GM12864 (cell line): ENCODE measurements at regions not wholly inside any gene's neighbourhood (a gene's known extent, or its start where the extent isn't known, plus 50 kb on each side); places are given as distances from the start of the nearest gene placed in this dataset.

ENCODE experiments used
- DNase-seq: peaks from one replicate; pipeline ENCODE4 v3.0.0-alpha.2; 2011; ENCODE audit warnings: low read depth
- H3K4me3 ChIP-seq: 2 replicates; pipeline ENCODE4 v1.5.1; 2011; ENCODE audit warnings: mild to moderate bottlenecking, low read depth, low read length, control low read depth
- TF ChIP-seq, protein P1 (sequence below): IDR thresholded peaks from 2 replicates; pipeline ENCODE4 v1.5.1; 2011; ENCODE audit warnings: low read depth, mild to moderate bottlenecking, moderate library complexity, low read length, control low read depth, inconsistent platforms; ENCODE audit errors: missing control alignments

DNA sequence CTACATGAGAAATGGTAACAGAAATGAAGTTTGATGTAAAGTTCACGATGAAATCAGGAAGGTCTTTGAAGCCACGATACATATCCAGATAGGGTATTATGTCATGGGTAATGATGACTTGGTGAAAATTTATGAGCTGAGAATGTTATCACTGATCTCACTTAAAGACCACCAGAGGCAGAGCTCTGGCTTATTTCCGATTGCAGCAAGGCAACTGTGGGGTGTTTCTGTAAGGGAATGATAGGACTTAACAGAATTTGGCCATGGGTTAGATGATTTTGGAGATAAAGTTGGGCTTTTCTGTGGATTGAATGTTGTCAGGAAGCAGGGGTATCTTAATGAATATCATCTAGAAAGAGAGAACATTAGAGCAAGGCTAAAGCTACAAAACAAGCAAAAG lies 508.4 kb downstream of the HDGFL1 start:
- TF ChIP-seq, protein P1, sequence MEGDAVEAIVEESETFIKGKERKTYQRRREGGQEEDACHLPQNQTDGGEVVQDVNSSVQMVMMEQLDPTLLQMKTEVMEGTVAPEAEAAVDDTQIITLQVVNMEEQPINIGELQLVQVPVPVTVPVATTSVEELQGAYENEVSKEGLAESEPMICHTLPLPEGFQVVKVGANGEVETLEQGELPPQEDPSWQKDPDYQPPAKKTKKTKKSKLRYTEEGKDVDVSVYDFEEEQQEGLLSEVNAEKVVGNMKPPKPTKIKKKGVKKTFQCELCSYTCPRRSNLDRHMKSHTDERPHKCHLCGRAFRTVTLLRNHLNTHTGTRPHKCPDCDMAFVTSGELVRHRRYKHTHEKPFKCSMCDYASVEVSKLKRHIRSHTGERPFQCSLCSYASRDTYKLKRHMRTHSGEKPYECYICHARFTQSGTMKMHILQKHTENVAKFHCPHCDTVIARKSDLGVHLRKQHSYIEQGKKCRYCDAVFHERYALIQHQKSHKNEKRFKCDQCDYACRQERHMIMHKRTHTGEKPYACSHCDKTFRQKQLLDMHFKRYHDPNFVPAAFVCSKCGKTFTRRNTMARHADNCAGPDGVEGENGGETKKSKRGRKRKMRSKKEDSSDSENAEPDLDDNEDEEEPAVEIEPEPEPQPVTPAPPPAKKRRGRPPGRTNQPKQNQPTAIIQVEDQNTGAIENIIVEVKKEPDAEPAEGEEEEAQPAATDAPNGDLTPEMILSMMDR: no peak
- H3K4me3 ChIP-seq: no peak overlapping the region
- no peak for DNase-seq

DNA sequence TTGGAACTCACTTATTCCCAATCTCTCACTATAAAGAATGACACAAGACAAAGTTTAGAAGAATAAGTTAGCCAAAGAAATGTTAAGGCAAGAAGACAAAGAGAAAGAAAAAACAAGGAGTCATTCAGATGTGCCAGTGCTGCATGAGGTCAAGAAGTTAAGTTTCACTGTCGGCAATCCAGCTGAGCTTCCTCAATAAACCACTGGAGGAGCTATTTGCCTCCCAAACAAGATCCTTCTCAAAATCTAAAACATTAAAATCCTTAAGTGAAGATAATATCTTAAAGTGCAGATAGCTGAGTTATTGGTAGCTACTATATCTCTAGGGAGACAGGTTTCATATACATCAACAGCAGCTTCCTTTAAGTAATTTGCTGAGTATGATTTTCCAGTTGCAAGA lies 512.3 kb downstream of the HDGFL1 start:
- DNase-seq: no peak
- TF ChIP-seq, protein P1: no peak
- no peak overlapping the region for H3K4me3 ChIP-seq

DNA sequence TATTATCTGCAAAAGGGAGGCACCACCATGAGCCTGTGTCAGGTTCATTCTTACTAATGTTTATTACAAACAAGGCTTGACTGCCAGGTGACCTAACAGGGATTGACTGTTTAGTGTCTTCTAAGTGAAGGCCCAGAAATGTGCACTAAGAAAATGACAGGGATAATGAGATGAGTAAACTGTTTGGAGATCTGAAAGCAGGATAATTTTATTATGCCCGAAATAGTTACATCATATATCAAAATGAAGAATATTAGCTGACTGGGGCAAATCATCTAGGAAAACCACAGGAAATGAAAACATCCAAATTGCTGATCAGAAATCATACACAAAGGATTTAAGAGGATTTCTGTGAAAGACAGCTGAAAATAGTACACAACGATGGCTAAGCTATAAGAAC lies 516.7 kb downstream of the HDGFL1 start:
- no peak overlapping the region for H3K4me3 ChIP-seq
- TF ChIP-seq, protein P1: no peak
- DNase-seq: no peak

GRCh38 chr6:23087471-23087870 lies 518.1 kb downstream of the HDGFL1 start:
- H3K4me3 ChIP-seq: no peak overlapping the region
- no peak for DNase-seq
- TF ChIP-seq, protein P1: no peak

DNA sequence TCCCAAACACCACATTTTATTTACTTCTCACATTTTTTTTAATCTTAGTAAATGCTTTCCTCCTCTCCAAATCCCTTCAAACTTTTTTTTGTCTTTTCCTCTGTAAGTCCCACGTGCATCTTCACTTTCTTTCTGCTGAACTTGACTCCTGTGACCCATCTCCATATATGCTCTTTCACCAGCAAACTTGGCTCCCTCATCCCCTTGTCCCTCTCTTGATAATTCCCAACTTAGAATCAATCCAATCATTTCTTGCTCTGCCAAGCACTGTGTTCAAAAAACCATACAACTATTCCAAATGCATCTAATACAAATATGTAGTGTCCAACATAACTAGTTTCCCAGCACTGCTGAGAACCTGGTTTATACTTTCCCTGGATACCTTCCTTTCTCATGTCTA lies 519.4 kb downstream of the HDGFL1 start:
- TF ChIP-seq, protein P1: no peak
- no peak for DNase-seq
- no peak overlapping the region for H3K4me3 ChIP-seq

GRCh38 chr6:23089981-23090380 lies 520.6 kb downstream of the HDGFL1 start:
- DNase-seq: no peak
- TF ChIP-seq, protein P1: no peak
- no peak overlapping the region for H3K4me3 ChIP-seq

DNA sequence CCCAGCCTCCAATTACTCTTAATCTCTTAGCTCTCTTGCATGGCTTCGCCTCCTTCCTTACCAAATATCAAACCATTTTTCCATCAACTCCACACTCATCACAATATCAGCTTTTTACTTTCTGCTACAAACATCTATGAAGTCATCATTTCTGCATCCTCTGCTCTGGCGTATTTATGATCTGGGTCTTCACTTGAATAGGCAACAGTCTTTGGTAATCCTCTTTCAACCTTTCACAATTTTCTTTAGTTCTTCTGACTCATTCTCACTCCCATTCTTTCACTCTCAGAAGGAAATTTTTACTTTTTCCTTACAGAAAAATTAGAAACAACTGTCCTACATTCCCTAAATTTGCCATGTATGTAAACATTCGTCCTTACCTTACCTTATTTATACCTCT lies 522.4 kb downstream of the HDGFL1 start:
- TF ChIP-seq, protein P1: no peak
- no peak overlapping the region for H3K4me3 ChIP-seq
- DNase-seq: no peak
